Hematopoietic multipotent progenitor cell treated with erythropoietin and hydrocortisone succinate and interleukin-3 and kit ligand, for 4 days (in vitro differentiated cells): ENCODE measurements at regions not wholly inside any gene's neighbourhood (a gene's known extent, or its start where the extent isn't known, plus 50 kb on each side); places are given as distances from the start of the nearest gene placed in this dataset.

Experiments used
- DNase-seq: peaks from one replicate; pipeline ENCODE4 v3.0.0-alpha.2; 2015

DNA sequence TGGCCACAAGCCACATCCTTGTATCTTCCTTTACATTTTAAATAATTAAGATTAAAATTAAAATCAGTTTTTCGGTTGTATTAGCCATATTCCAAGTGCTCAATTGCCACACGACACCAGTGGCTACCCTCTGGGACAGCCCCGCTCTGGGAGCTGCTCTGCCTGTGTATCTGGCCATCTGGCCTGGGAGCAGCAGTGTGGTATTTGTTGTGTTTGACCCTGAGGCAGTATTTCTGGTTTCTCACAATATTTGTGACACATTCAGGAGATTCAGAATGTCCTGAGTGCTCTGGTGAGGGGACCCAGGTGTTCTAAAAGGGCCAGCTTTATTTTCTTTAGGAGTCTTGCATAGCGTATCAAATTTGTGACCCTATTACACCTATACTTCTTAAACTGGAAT lies 179.0 kb downstream of the SUCLA2 start:
- DNase-seq: no peak

DNA sequence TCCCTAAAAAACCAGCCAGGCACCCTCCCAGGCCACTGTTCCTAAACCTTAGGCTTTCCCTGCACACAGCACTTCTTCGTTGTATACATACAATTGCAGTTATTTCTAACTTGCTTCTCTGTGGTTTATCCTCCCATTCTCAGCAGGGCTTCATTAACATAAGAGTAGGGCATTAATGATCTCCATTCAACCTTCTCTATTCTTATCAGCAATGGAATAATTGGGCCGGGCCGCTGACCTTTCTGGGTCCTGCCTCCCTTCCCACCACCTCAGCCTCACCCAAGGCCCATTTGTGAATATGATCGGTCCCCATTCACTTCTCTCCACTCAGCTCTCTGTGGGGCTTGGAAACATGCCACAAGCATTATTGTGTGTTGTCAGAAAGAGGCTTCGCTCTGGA lies 184.2 kb downstream of the SUCLA2 start:
- DNase-seq: no peak

DNA sequence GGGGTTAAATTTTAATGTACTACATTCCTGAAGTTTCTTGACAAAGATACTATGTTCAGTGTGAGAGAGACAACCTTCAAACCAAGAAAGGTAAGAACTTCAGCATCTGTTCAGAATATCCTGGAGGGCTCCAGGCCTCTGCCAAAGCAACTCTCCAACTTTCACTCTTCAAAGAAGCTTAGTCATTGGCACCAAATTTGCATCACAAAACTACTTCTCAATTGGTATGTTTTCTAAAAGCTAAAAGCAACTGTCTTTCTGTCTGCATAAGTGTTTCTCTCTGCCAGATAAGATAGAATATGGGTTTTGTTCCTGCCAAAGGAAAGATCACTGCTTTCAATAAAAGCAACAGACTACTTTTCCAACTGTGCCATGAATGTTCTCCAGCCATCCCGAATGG lies 187.4 kb downstream of the SUCLA2 start:
- no peak for DNase-seq

DNA sequence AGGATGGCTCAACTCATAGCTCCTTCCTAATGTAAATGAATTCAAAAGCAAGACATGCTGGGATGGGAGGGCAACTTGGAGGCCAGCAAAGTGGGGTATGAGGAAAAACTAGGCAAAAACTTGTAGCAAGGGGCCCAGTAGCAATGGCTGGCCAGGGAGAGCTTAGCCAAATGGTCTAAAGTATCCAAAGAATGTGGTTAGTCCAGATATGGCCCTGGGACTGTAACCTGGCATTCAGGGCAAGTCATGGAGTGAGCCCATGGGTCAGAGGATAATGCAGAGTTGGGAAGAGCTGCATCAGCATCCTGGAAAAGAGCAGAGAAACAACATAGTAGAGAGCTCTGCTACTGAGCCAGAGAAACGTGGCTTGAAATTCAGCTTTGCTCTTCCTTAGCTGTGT lies 191.7 kb downstream of the SUCLA2 start:
- no peak for DNase-seq

DNA sequence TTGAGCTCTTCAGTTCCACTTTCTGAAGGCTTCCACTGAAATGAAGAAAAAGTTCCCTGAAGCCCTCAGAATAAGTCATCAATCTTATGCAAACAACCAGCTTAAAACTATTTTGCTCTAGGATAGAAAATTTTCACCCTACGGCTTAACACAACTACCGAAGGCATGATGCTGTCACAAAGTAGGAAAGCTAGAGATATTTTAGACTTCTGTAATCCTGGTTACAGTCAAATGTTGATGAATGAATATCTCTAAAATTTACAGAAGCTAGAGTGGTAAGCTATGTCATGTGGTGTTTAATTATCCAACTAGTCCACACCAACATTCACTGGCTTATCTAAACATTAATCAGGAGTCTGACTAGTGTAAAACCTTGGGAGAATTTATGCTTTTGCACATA lies 197.9 kb downstream of the SUCLA2 start:
- DNase-seq: no peak

DNA sequence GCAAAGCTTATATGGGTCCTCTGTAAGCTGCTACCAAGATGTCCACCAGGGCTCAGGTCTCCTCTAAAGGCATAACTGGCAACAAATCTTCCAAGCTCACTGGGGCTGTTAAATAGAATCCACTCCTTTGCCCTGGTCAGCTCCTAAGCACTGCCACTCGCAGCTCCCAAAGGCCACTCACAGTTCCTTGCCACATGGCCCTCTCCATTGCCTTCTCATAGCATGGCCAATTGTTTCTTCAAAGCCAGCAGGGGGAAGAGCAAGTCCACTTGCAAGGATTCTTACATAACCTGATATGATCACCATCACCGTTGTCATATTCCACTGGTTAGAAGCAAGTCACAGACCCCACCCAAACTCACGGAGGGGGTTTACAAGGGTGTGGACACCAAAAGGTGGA lies 199.5 kb downstream of the SUCLA2 start:
- no peak for DNase-seq

DNA sequence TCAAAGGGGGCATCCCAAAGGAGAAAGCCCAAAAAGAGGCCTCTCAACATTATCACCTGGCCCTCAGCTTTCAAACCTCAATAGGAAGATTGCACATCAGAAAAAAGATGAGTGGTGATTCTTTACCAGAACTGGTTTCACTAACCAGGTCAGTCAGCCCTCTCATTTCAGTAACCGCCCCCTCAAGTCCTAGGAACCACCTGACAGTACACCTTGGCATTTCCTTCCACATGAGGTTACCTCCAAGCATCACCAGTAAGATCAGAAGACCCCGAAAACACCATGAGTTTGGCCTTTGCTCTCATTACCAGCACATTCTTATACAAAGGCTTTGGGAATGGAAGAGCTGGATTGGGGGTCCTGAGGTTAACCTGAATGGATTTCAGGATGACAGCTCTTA lies 200.5 kb downstream of the SUCLA2 start:
- DNase-seq: no peak

DNA sequence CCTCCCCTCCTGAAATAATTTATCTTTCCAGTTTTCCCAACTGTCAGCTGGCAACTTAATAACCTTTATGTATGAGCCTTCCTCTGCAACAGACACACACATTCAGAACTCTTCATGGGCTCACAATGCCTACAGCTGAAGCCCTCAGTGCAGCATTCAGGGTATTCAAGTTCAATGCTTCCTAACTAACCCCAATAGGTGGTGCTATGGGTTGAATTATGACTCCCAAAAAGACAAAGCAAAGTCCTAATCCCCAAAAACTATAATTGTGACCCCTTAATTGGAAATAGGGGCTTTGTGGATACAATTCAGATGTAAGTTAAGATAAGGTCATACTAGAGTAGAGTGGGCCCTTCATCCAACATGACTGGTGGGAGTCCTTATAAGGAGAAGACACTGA lies 202.2 kb downstream of the SUCLA2 start:
- DNase-seq: peak; percentile 59

DNA sequence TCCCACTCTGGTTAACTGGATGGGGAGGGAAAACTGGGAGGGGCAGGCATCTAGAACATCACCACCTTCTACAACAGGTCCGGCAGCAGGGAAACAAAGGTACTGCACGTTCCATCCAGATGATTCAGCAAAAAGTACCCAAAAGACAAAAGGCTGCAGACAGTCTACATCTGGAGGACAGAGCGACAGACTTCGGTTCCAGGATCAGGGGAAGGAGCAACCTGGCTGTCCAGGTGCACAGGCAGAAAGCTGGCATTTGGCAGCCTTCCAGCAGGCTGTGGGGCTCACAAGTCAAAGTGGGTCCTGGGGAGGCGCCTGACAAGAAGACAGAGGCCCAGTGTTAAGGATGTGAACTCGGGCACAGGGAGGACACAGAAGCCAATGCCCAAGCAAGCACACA lies 202.9 kb downstream of the SUCLA2 start:
- DNase-seq: no peak

DNA sequence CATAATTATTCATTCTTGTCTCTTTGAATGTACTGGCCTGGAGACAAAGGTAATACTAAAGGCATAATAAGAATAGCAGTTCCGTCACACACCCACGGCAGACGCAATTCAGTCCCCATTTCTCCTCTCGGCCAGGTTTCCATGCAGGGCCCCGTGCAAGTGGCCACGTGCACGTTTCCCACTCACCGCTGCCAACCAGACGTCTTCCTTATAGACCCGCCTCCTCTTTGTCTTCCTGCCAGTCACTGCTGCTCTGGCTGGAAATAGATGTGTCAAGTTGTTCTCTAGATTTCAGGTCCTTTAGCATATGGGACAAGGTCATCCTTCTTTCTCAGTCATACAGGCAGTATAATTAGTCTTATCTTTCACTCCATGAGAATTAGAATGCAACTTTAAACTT lies 204.3 kb downstream of the SUCLA2 start:
- no peak for DNase-seq

DNA sequence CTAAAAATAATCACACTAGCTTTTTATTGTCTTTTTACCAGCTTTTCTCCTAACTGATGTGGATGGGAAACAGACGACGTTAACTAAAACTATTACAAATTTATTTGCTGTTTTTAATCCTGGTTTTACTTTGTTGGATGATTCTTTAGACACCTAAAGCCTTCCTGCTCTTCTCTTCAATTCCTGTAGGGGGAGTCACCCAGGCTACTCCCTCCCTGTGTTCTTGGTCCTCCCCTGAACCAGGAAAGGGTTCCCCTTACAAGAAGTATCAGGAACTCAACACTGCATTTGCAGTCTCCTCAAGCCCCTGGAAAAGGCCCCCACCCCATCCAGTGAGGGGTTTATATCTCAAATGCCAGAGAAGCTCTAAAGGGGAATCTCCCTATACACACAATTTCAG lies 206.1 kb downstream of the SUCLA2 start:
- DNase-seq: peak; percentile 50

DNA sequence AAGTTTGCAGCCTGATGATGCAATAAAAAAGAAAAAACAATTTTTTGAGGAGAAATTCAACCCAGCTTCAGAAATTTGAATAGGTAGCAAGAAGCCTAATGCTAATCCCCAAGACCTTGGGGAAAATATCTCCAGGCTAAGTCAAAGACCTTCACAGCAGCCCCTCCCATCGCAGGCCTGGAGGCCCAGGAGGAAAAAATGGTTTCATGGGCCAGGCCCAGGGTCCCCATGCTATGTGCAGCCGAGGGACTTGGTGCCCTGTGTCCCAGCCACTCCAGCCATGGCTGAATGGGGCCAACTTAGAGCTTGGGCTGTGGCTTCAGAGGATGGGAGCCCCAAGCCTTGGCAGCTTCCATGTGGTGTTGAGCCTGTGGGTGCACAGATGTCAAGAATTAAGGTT lies 210.3 kb downstream of the SUCLA2 start:
- DNase-seq: no peak

DNA sequence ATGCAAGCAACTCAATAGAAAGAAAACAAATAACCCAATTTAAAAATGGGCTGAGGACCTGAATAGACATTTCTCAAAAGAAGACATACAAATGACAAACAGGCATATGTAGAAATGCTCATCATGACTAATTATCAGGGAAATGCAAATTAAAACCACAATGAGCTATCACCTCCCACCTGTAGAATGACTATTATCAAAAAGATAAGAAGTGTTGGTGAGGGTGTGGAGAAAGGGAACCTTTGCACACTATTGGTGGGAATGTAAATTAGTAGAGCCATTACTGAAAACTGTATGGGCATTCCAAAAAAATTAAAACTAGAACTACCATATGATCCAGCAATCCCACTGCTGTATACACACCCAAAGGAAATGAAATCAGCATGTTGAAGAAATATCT lies 212.2 kb downstream of the SUCLA2 start:
- no peak for DNase-seq

DNA sequence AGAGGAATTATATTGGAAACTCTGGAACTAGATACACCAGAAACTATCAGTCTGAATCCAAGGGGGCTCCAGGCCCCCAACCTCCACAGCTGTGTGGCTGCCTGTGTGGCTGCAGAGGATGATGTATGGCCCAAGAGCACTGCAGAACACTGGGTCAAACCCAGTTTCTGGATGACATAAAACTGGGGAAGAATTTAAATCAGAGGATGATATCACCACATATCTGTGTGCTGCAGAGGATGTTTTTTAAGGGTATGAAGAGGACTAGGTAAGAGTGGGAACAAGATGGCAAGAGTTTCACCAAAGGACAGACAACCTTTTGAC lies 226.4 kb downstream of the SUCLA2 start:
- DNase-seq: no peak

DNA sequence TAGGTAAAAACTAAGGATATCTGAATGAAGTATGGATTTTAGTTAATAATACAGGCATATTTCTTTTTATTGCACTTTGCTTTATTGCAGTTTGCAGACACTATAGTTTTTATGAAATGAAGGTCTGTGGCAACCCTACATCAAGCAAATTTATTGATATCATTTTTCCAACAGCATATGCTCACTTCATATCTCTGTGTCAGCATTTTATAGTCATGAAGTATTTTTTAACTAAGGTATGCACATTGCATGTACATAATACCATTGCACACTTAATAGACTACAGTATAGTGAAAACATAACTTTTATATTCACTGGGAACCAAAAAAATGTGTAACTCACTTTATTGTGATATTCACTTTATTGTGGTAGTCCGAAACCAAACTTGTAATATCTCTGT lies 236.3 kb downstream of the SUCLA2 start:
- DNase-seq: no peak

DNA sequence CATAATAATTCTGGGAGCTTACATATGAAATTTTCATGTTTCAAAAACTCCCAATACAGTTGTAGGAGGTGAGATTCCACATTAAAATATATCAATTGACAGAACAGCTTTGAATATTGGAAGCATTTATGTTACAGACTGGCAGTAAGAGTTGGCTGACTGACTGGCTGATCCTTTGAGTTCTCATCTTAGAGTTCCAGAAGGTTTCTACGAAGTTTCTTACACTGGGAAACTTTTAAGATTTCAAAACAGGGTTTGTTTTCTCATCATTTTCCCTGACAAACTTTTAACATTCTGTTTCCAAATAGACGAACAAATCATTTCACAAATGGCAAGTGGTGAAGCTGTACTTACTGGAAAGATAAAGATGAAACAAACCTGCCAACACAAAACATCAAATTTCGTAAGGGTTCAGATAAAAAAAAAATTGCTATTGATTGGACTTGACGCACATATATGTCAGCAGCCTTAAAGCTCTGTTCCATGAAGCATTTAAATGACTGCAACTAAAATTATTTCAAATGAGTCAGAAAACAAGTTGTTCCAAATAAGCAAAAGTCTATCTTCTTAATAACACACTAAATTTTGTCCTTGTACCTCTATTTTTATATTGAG lies 243.5 kb downstream of the SUCLA2 start:
- DNase-seq: no peak

DNA sequence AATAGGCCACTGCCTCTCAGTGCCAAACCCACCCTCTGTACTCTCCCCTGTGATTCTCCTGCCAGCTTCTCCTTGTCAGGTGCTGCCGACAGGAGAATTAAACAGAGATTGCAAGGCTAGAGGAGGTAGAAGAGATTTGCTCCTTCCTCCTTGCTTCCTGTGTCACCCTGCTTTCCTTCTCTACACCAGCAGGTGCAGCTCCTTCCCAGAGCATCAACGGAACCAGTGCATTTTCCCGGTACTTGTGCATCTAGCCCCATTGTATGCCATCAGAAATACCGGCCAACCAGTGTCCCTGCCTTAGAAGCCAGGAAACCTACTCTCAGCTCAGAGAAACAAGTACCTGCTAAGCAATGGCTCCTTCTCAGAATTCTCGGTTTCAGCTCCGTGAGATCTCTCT lies 253.2 kb downstream of the SUCLA2 start:
- DNase-seq: no peak

DNA sequence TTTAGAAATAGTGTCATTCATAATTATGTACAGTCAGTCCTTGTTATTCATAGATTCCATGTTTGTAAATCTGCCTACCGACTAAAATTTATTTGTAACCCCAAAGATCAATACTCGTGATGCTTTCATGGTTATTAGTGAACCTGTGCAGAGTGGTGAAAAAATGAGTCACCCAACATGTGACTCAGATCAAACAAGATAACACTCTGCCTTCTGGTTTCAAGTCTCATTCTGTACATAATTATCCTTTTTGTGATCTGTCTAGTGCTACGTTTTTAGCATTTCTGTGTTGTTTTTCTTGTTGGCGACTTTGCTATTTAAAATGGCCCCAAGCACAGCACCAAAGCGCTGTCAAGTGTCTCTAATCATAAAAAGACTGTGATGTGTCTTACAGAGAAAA lies 274.7 kb downstream of the SUCLA2 start:
- no peak for DNase-seq

DNA sequence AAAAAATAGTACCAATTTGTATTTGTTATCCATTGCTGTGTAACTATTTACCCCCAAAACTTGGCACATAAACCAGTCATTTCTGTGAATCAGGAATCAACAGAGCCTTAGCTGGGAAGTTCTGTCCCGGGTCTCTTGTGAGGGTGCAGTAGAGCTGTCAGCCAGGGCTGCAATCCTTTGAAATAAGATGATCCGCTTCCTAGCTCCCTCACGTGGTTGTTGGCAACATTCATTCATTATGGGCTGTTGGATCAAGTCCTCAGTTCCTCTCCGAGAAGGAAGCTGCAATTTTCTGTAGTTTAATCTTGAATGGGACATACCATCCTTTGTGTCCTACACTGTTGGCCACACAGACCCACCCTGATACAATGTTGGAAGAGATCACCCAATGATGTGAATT lies 277.2 kb downstream of the SUCLA2 start:
- DNase-seq: no peak

DNA sequence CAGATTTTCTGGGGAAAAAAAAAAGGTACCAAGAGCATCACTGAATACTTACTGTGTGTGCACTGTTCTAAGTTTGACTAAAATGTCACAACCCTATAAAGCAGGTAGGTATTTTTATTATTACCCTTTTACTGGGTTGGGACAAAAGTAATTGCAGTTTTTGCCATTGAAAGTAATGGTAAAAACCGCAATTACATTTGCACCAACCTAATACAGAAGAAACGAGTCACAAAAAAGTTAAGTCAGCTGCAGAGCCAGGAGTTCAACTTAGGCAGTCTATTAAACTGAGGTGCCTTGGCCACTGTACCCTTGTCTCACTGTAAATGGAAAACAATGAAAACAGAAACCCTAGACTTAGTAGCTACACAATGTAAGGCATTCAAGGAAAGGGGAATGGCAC lies 281.9 kb downstream of the SUCLA2 start:
- DNase-seq: no peak

DNA sequence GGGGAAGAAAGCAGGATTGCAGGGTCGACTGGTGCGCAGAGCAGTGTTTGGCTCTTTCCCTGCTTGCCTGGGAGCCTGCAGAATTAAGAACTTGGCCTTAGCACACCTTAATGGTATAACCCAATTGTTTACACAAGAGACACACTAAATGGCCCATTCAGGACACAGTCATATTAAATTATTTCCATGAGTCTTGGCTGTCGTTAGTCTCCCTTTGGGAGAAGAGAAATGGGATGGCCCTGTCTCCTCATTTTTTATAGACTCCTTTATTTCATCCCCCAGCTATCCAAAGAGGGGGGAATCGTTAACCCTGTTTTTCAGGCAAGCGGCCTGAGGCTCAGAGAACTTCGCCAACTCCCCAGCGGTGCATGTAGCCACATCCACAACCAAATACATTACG lies 282.5 kb downstream of the SUCLA2 start:
- DNase-seq: no peak

DNA sequence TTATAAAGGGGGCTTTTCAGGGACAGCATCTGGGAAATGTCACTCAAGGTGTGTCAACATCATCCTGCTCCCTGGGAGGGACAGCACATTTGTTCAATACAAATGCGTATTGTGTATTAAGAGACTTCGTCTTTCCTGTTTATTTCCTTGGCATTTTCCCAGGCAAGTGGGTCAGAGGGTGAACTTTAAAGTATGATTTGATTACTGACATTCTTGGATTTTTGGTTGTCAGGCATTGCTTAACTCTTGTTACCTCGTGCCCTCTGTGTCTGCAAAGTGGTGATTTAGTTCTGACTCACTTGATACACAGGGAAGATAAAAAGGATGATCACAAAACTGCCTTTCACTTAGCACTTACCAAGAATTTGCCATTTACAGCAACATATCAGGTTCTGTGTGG lies 292.7 kb downstream of the SUCLA2 start:
- peak; percentile 7 for DNase-seq

DNA sequence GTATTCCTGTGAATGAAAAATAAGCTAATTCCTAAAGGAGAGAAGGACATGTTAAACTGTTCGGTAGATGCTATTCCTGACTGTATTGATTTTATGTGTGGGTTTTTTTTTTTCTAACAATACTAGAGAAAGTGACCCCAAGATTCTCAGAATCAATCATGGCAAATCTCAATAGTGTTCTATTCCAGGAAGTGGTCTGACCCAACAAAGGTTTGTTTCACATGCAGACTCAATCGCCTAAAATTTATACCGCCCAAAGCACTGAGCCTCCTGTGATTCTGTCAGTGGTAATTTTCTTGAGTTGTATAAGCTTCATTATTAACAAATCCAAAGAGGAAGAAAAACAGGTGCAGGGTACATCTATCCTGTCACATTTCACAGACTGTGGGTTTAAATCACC lies 293.7 kb downstream of the SUCLA2 start:
- DNase-seq: no peak

DNA sequence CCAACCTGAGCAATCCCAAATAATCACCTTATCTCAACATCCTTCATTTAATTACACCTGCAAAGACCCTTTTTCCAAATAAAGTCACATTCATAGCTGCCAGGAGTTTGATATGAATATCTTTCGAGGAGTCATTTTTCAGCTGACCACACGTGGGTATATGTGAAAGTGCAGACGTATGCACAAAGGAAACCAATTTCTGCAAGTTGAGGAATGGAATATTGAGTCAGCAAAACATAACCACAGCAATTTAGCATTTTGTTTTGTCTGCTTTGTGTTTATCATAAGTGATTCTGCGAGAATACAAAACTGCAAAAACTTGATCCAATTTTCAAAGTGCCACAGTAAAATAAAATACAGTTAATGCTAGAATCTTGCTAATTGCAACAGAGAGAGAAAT lies 295.9 kb downstream of the SUCLA2 start:
- no peak for DNase-seq

DNA sequence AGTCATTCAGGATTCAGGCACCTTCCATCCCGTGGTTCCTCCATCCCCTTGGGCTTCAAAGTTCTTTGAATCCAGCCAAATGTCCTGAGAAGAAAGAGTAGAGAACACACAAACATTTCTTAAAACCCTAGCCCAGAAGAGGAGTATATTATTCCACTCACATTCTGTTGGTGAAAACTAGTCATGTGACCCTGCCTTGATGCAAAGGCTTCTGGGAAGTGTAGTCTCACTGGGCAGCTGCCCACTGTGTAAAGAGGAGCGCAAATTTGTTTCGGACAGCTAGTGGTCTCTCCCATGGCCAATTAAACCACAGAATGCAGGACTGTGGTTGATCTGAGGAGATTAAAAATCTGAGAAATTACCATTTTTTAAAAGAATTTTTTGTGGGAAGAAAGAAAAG lies 304.4 kb downstream of the SUCLA2 start:
- no peak for DNase-seq

DNA sequence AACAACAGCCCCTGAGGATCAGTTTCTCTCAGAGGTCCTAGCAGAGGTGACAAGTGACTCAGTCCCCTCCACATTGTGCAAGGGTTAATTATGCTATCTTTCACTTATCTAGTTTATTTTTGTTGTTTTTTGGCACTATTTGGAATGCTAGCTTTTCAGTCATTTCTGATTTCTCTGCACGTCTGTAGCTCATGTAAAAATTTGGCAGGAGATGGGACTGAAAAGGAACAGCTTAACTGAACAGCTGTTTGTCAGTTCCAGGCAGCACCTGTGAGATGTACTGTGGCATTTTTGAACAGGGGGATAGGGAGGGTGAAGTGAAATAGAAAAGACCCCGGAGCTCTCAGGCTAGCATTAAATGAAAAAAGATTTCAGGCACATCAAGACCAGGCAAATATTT lies 313.5 kb downstream of the SUCLA2 start:
- no peak for DNase-seq
